SH-SY5Y (cell line): ENCODE measurements at regions not wholly inside any gene's neighbourhood (a gene's known extent, or its start where the extent isn't known, plus 50 kb on each side); places are given as distances from the start of the nearest gene placed in this dataset.

Experiments
- GATA2 ChIP-seq: IDR thresholded peaks from 2 replicates; pipeline ENCODE4 v1.6.1; 2011; ENCODE audit warnings: mild to moderate bottlenecking, low read depth, low read length
- GATA3 ChIP-seq: IDR thresholded peaks from 2 replicates; pipeline ENCODE4 v1.6.1; 2011; ENCODE audit warnings: low read depth, mild to moderate bottlenecking, low read length, moderate library complexity

- TF ChIP-seq GATA2 (no peak), GATA3 (no peak)
These were observed 334.8 kb upstream of the KAZN start for GRCh38 chr1:14263671-14264070.
